ENCODE measurements at regions not wholly inside any gene's neighbourhood (a gene's known extent, or its start where the extent isn't known, plus 50 kb on each side); places are given as distances from the start of the nearest gene placed in this dataset.
"Not testable (repeated sequence)": the region's sequence is repeated elsewhere in the genome, so short reads cannot be mapped to it uniquely, and the experiment has no call there.

DNA sequence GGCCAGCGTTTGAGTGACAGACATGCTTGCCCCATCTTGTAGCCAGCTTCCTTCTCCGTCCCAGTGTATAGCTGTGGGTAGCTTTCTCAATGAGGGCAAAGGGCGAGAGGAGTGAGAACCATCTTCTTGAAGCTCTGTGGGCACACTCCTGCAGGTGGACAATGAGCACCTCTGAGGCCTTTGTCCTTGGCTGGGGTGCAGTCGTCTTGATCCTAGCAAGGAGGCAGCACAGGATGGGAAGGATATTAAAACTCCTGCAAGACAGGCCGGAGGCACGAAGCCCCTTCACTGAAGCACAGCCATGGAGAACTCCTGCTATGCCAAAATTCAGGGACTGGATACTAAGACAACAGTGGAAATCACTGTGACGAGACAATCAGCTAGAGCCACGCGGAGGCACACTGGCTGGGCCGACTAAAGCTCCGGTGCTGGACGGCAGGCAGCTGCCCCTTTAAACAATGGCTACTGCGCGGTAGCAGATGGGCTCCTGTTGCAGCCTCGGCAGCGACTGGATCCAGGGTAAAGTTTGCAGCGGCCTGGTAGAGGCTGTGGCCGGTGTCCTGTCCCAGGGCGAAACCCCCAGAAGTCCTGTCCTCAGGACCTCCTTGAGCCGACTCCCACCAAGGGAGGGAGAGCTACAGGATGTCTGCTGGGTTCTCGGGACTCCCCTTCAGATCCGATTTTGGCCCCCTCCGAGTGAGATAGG is 159.0 kb upstream of the ZNF337 start:
- H3K4me2 ChIP-seq (ENCODE audit: insufficient read depth, low read length); H3K4me3 ChIP-seq (replicated peaks in 1 of 3; ENCODE audit: insufficient read depth in 1 of 3, low read depth in 1 of 3, low read length in 3 of 3); H3K9me1 ChIP-seq (replicated peaks; ENCODE audit: control insufficient read depth, extremely low read depth, insufficient read depth, low read length); H3K27ac ChIP-seq (ENCODE audit: insufficient read depth, low read depth, low read length); H3K9ac ChIP-seq (replicated peaks; ENCODE audit: extremely low read depth, insufficient read depth, low read length); H3K9me3 ChIP-seq (replicated peaks; ENCODE audit: control insufficient read depth, insufficient read depth, low read length); dilution Hi-C loops (cut with MboI; ENCODE audit: extremely low pct_ligation_motif_present, low sequenced_read_pairs); POLR2A ChIA-PET; H3K36me3 ChIP-seq (ENCODE audit: control insufficient read depth in 2 of 2, extremely low read depth in 1 of 2, insufficient read depth in 2 of 2, low read length in 2 of 2); intact Hi-C loops (cut with micrococcal nuclease); DNase-seq (ENCODE audit: low read depth, low spot score); CTCF ChIA-PET; H3K79me2 ChIP-seq (ENCODE audit: control insufficient read depth, insufficient read depth, low read length); BruUV-seq (replicated peaks); H2AFZ ChIP-seq (ENCODE audit: low read depth, low read length); H3K4me1 ChIP-seq (ENCODE audit: control insufficient read depth, extremely low read depth, insufficient read depth, low read length); H4K20me1 ChIP-seq (replicated peaks; ENCODE audit: control insufficient read depth, extremely low read depth, insufficient read depth, low read length): not testable (repeated sequence)
- peaks cover 7 to 13% of the 10 kb centered on the region in 2 experiments for H3K27me3 ChIP-seq (ENCODE audit: control insufficient read depth in 2 of 2, insufficient read depth in 2 of 2, low read length in 2 of 2)
- FAIRE-seq, result peak; percentile 60

DNA sequence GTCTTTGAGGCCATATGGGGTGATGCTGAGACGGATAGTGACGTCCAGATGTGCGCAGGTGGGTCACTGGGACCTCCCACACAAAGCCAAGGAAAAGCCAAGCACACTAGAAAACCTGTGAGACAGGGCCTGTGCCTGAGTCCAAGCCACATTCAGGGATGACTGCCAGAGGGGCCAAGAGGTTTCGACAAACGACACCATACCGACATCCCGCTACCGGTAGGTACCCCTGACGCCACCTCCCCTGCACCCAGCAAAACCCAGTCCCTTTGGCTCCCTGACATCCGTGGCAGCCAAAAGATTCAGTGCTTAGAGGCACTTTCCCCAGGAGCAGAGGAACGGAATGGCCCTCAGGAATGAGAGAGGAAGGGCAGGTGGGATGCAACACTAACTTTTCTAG is 158.0 kb upstream of the ZNF337 start:
- BruUV-seq (replicated peaks); H3K4me3 ChIP-seq (replicated peaks in 1 of 3; ENCODE audit: insufficient read depth in 1 of 3, low read depth in 1 of 3, low read length in 3 of 3); H3K36me3 ChIP-seq (ENCODE audit: control insufficient read depth in 2 of 2, extremely low read depth in 1 of 2, insufficient read depth in 2 of 2, low read length in 2 of 2); H3K27ac ChIP-seq (ENCODE audit: insufficient read depth, low read depth, low read length); FAIRE-seq; DNase-seq (ENCODE audit: low read depth, low spot score); H3K9me1 ChIP-seq (replicated peaks; ENCODE audit: control insufficient read depth, extremely low read depth, insufficient read depth, low read length); H4K20me1 ChIP-seq (replicated peaks; ENCODE audit: control insufficient read depth, extremely low read depth, insufficient read depth, low read length); H3K4me1 ChIP-seq (ENCODE audit: control insufficient read depth, extremely low read depth, insufficient read depth, low read length); dilution Hi-C loops (cut with MboI; ENCODE audit: extremely low pct_ligation_motif_present, low sequenced_read_pairs); H3K79me2 ChIP-seq (ENCODE audit: control insufficient read depth, insufficient read depth, low read length); POLR2A ChIA-PET; H3K9ac ChIP-seq (replicated peaks; ENCODE audit: extremely low read depth, insufficient read depth, low read length); H2AFZ ChIP-seq (ENCODE audit: low read depth, low read length); H3K4me2 ChIP-seq (ENCODE audit: insufficient read depth, low read length); CTCF ChIA-PET; intact Hi-C loops (cut with micrococcal nuclease); H3K27me3 ChIP-seq (ENCODE audit: control insufficient read depth in 2 of 2, insufficient read depth in 2 of 2, low read length in 2 of 2); H3K9me3 ChIP-seq (replicated peaks; ENCODE audit: control insufficient read depth, insufficient read depth, low read length): not testable (repeated sequence)
